PC-3 (cell line): ENCODE measurements at regions not wholly inside any gene's neighbourhood (a gene's known extent, or its start where the extent isn't known, plus 50 kb on each side); places are given as distances from the start of the nearest gene placed in this dataset.

ENCODE experiments used
- ATAC-seq: fragments of 200-7000 bp; cut with Tn5 transposase; 2 replicates; pipeline ENCODE4 v1.9.1; 2020; ENCODE audit warnings: mild to moderate bottlenecking, moderate library complexity
- BruUV-seq: library from RNA; stranded (reverse); fragments of 400-500 nt; replicated peaks from 2 replicates; lab custom pipeline; 2021; lab: Mats Ljungman, UMichigan
- CTCF ChIA-PET: fragments of 300-600 bp; sonication (Branson Sonifier 250); formaldehyde crosslinking; loops from one replicate; lab custom pipeline; 2022; ENCODE audit warnings: antibody characterized with exemption; lab: Charles Lee
- POLR2A ChIA-PET: fragments of 300-600 bp; sonication (Branson Sonifier 250); formaldehyde crosslinking; loops from one replicate; lab custom pipeline; 2022; ENCODE audit warnings: antibody characterized with exemption; ENCODE audit not compliant: unreplicated experiment; lab: Charles Lee
- DNase-seq: peaks from one replicate; pipeline ENCODE4 v3.0.0-alpha.2; 2015
- H2AFZ ChIP-seq: fragments of 300-600 bp; sonication (generic); 2 replicates; pipeline ENCODE4 v1.6.0; 2016; ENCODE audit warnings: antibody characterized with exemption, low read length
- H3F3A ChIP-seq: fragments of 300-600 bp; sonication (generic); one replicate; pipeline ENCODE4 v1.6.0; 2017; ENCODE audit warnings: antibody characterized with exemption, low read length, control low read depth, mild to moderate bottlenecking; ENCODE audit not compliant: unreplicated experiment
- H3K27ac ChIP-seq: fragments of 300-600 bp; sonication (generic); 2 replicates; pipeline ENCODE4 v1.5.1; 2016; ENCODE audit warnings: mild to moderate bottlenecking, low read length
- H3K27me3 ChIP-seq: fragments of 300-600 bp; sonication (generic); 2 replicates; pipeline ENCODE4 v1.6.1; 2016; ENCODE audit warnings: low read length, mixed read lengths
- H3K36me3 ChIP-seq: fragments of 300-600 bp; sonication (generic); 2 replicates; pipeline ENCODE4 v1.6.1; 2016; ENCODE audit warnings: low read depth, mixed run types, low read length, mixed read lengths
- H3K4me1 ChIP-seq: fragments of 300-600 bp; sonication (generic); 2 replicates; pipeline ENCODE4 v1.5.1; 2016; ENCODE audit warnings: low read length; ENCODE audit not compliant: insufficient read depth
- H3K4me2 ChIP-seq: fragments of 300-600 bp; sonication (generic); 2 replicates; pipeline ENCODE4 v1.6.0; 2016; ENCODE audit warnings: low read length
- H3K4me3 ChIP-seq: fragments of 300-600 bp; sonication (generic); 2 replicates; pipeline ENCODE4 v1.5.1; 2016; ENCODE audit warnings: mild to moderate bottlenecking, low read length, mixed read lengths
- H3K79me2 ChIP-seq: fragments of 300-600 bp; sonication (generic); 2 replicates; pipeline ENCODE4 v1.6.1; 2017; ENCODE audit warnings: low read length, mixed read lengths
- H3K9ac ChIP-seq: fragments of 300-600 bp; sonication (generic); 2 replicates; pipeline ENCODE4 v1.6.0; 2016; ENCODE audit warnings: mild to moderate bottlenecking, low read length
- H3K9me2 ChIP-seq: fragments of 300-600 bp; sonication (generic); replicated peaks from 2 replicates; pipeline ENCODE4 v1.6.1; 2016; ENCODE audit warnings: mixed run types, low read length, mixed read lengths
- H3K9me3 ChIP-seq: fragments of 300-600 bp; sonication (generic); 2 replicates; pipeline ENCODE4 v1.6.1; 2016; ENCODE audit warnings: low read length, mixed read lengths
- H4K20me1 ChIP-seq: fragments of 300-600 bp; sonication (generic); 2 replicates; pipeline ENCODE4 v1.6.1; 2016; ENCODE audit warnings: low read length, mixed read lengths
- EZH2 ChIP-seq: fragments of 300-600 bp; sonication (generic); IDR thresholded peaks from one replicate; pipeline ENCODE4 v1.6.1; 2017; ENCODE audit warnings: antibody characterized with exemption, mild to moderate bottlenecking, low read length; ENCODE audit not compliant: unreplicated experiment
- EZH2phosphoT487 ChIP-seq: fragments of 300-600 bp; sonication (generic); IDR thresholded peaks from 2 replicates; pipeline ENCODE4 v1.6.1; 2018; ENCODE audit warnings: mild to moderate bottlenecking, antibody characterized with exemption, low read length, borderline replicate concordance
- intact Hi-C: fragments of 100-400 bp; cut with micrococcal nuclease; formaldehyde crosslinking; loops from 2 replicates; pipeline ENCODE4 v1.9.0; 2023
- TF ChIP-seq, protein P1 (sequence below): fragments of 300-600 bp; sonication (generic); conservative IDR thresholded peaks from 2 replicates; pipeline ENCODE4 v1.5.1; 2017; ENCODE audit warnings: antibody characterized with exemption, low read depth, mild to moderate bottlenecking, low read length

DNA sequence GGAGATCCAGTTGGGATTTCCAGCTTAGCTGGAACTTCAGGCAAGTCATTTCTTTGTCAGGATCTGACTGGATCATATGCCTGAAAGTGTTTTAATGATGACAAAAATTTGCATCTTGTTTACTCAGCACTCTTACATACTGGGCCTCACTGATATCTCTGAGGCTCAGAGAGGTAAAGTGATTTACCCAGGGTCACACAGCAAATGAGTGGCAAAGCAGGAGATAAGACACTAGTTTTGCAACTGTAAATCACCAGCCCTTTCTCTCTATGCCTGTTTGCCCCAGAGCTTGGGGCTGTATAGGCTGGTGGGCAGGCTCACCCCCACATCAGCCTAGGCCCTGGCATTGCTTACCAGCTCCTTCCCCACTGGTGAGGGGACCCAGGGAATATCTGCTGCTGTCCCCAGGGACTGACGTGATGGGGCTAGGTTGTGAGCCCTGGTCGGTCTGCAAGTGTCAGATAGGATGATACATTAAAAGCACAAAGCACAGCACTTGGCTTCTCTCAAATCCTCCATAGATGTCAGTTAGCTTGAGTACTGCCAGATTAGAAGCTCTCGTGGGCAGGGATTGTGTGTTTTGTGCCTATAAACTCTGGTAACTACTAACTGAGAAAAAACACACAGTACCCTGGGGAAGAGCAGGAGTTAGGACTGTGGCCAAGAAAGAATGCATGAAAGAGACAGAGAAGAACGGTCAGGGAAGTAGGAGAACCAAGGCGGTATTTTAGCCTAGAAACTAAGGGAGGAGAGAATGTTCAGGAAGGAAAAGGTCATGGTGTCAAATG, 165.4 kb downstream of the COPRS start:
- intact Hi-C loops = no loop called here

DNA sequence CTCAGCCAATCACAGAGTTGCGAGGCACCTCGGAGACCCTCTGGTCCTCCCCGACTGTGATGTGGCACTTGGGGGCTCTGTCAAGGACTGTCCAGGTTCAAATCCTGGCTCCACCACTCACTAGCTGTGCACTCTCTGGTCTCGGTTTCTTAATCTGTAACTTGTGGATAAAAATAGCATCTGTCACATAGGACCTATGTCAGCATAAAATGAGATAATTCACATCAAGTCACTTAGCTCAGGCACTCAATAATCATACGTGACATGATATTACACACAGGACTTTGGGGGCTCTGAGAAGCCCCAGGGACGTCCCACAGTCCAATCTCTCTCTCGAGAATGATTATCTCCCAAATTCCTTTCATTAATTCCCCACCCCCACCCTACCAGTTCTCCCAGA, 166.4 kb downstream of the COPRS start:
- Histone ChIP-seq H3K36me3 (no peaks in the 10 kb centered on the region), H3K4me3 (no peak overlapping the region), H3K9me3 (no peaks in the 10 kb centered on the region), H3K27ac (no peak overlapping the region), H3K27me3 (no peaks in the 10 kb centered on the region), H3K4me2 (no peak overlapping the region), H3K4me1 (no peaks in the 10 kb centered on the region), H3K9me2 (no peaks in the 10 kb centered on the region), H3K9ac (no peak overlapping the region), H4K20me1 (no peaks in the 10 kb centered on the region), H3F3A (no peaks in the 10 kb centered on the region), H3K79me2 (no peaks in the 10 kb centered on the region), H2AFZ (no peak overlapping the region)
- intact Hi-C loops = no loop called here
- CTCF ChIA-PET = no interaction called here
- TF ChIP-seq EZH2phosphoT487 (no peak), EZH2 (no peak)
- TF ChIP-seq, protein P1, sequence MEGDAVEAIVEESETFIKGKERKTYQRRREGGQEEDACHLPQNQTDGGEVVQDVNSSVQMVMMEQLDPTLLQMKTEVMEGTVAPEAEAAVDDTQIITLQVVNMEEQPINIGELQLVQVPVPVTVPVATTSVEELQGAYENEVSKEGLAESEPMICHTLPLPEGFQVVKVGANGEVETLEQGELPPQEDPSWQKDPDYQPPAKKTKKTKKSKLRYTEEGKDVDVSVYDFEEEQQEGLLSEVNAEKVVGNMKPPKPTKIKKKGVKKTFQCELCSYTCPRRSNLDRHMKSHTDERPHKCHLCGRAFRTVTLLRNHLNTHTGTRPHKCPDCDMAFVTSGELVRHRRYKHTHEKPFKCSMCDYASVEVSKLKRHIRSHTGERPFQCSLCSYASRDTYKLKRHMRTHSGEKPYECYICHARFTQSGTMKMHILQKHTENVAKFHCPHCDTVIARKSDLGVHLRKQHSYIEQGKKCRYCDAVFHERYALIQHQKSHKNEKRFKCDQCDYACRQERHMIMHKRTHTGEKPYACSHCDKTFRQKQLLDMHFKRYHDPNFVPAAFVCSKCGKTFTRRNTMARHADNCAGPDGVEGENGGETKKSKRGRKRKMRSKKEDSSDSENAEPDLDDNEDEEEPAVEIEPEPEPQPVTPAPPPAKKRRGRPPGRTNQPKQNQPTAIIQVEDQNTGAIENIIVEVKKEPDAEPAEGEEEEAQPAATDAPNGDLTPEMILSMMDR = no peak
- POLR2A ChIA-PET = no interaction called here
- ATAC-seq (no peak), DNase-seq (no peak)
- BruUV-seq = no TSS peak

More for the DNA sequence above, 165.4 kb downstream of the COPRS start:
- no peak overlapping the region for H3K4me3 ChIP-seq
- no peak overlapping the region for H3K27ac ChIP-seq
- no peaks in the 10 kb centered on the region for H3K79me2 ChIP-seq
- H3K4me2 ChIP-seq = no peak overlapping the region
- TF ChIP-seq EZH2phosphoT487 = no peak
- TF ChIP-seq, protein P1 = no peak
- TF ChIP-seq EZH2 = no peak
- no peaks in the 10 kb centered on the region for H3F3A ChIP-seq
- H4K20me1 ChIP-seq = no peaks in the 10 kb centered on the region
- H3K9me2 ChIP-seq = no peaks in the 10 kb centered on the region
- no peak overlapping the region for H2AFZ ChIP-seq
- H3K4me1 ChIP-seq = no peaks in the 10 kb centered on the region
- ATAC-seq (no peak), DNase-seq (no peak)
- no peak overlapping the region for H3K9ac ChIP-seq
- no TSS peak for BruUV-seq
- no peaks in the 10 kb centered on the region for H3K9me3 ChIP-seq
- no peaks in the 10 kb centered on the region for H3K36me3 ChIP-seq
- no peaks in the 10 kb centered on the region for H3K27me3 ChIP-seq
- POLR2A ChIA-PET = no interaction called here
- CTCF ChIA-PET = no interaction called here

DNA sequence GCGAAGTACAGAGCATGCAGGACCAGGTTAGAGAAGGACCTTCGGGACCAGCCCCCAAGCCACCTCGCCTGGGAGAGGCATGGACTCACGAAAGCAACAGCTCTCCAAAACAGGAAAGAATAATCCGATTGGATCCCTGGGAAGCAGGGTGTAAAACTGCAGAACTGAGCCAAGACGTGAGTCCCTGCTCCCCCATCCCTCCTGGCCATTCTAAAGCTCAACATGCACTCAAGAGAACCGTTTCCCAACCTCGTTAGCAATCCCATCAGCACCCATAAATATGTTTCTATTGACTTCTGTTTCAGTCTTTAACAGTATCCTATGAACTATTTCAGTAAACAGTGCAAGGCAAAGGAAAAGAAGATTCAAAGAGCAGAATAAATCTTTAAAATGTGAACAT, 167.0 kb downstream of the COPRS start:
- intact Hi-C loops = no loop called here
- H3K36me3 ChIP-seq = no peaks in the 10 kb centered on the region
- no peaks in the 10 kb centered on the region for H3K27me3 ChIP-seq
- no peaks in the 10 kb centered on the region for H4K20me1 ChIP-seq
- ChIA-PET POLR2A (no interaction called here), CTCF (no interaction called here)
- no peaks in the 10 kb centered on the region for H3F3A ChIP-seq
- no peaks in the 10 kb centered on the region for H3K9me3 ChIP-seq
- H3K4me3 ChIP-seq = no peak overlapping the region
- TF ChIP-seq EZH2phosphoT487 (no peak), EZH2 (no peak)
- TF ChIP-seq, protein P1 = no peak
- DNase-seq = no peak
- H2AFZ ChIP-seq = no peak overlapping the region
- H3K27ac ChIP-seq = no peak overlapping the region
- no peak overlapping the region for H3K4me2 ChIP-seq
- H3K4me1 ChIP-seq = no peaks in the 10 kb centered on the region
- no peak for ATAC-seq
- BruUV-seq = no TSS peak
- no peaks in the 10 kb centered on the region for H3K9me2 ChIP-seq
- H3K79me2 ChIP-seq = no peaks in the 10 kb centered on the region
- no peak overlapping the region for H3K9ac ChIP-seq
